NT2/D1 (cell line): ENCODE measurements at regions not wholly inside any gene's neighbourhood (a gene's known extent, or its start where the extent isn't known, plus 50 kb on each side); places are given as distances from the start of the nearest gene placed in this dataset.

Experiments
- SUZ12 ChIP-seq: IDR thresholded peaks from 2 replicates; pipeline ENCODE4 v1.6.1; 2011; ENCODE audit not compliant: insufficient read length, insufficient read depth; ENCODE audit errors: extremely low read depth
- YY1 ChIP-seq: IDR thresholded peaks from 2 replicates; pipeline ENCODE4 v1.6.1; 2011; ENCODE audit not compliant: insufficient read length, insufficient read depth
- ZNF274 ChIP-seq: IDR thresholded peaks from 2 replicates; pipeline ENCODE4 v1.6.1; 2011; ENCODE audit warnings: mild to moderate bottlenecking, low read depth, low read length

- TF ChIP-seq SUZ12 (no peak), YY1 (no peak), ZNF274 (no peak)
Observed at GRCh38 chr6:8943073-8943472, 507.7 kb upstream of the SLC35B3 start.
